Dermis blood vessel endothelial cell (primary cell): ENCODE measurements at regions not wholly inside any gene's neighbourhood (a gene's known extent, or its start where the extent isn't known, plus 50 kb on each side); places are given as distances from the start of the nearest gene placed in this dataset.

Experiments used
- DNase-seq: peaks from one replicate; pipeline ENCODE4 v3.0.0; 2010

DNA sequence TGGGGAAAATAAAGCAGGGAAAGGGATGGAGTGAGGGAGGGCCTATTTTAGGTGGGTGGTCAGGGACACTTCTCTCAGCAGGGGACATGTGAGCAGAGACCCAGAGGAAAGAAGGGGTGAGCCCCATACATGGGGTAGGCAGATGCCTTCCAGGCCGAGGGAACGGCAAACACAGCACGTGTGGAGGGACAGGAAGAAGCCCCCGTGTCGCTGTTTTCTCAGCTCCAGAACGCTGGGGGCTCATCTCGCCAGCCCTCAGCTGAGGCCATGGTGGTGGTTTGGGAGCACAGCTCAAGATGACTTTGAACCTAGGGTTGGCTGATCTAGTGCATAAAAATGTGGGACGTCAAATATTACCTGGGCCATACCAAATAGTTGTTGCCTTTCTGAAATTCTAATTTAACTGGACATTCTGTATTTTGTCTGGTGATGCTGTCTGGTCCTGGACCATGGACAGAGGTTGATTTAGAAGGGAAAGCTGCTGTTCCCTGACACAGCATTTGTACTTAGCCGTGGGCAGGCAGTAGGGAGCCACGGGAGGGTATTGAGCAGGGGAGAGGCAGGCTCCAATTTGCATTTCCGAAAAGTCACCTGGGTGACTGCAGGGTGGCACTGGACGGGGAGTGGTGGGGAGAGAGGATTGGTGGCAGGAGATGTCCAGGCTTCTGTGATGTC, 53.1 kb upstream of the RUNX3 start:
- DNase-seq: no peak

DNA sequence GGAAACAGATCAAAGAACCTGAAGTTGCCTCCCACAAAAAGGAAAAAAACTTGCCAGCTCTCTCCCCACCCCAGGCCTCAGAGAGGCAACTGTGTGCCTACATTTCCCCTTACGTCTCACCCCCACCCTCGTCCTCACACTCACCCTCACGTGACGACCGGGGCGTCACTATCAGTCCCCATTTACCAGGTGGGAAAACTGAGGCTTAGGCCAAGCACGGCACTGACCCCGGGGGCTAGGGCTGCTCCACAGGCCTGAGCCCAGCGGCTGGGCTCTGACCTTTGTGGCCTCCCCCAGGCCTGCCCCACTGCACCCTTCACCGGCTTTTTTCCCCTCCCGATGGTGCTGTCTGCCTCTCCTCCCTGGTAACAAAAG, 51.5 kb upstream of the RUNX3 start:
- DNase-seq: no peak

DNA sequence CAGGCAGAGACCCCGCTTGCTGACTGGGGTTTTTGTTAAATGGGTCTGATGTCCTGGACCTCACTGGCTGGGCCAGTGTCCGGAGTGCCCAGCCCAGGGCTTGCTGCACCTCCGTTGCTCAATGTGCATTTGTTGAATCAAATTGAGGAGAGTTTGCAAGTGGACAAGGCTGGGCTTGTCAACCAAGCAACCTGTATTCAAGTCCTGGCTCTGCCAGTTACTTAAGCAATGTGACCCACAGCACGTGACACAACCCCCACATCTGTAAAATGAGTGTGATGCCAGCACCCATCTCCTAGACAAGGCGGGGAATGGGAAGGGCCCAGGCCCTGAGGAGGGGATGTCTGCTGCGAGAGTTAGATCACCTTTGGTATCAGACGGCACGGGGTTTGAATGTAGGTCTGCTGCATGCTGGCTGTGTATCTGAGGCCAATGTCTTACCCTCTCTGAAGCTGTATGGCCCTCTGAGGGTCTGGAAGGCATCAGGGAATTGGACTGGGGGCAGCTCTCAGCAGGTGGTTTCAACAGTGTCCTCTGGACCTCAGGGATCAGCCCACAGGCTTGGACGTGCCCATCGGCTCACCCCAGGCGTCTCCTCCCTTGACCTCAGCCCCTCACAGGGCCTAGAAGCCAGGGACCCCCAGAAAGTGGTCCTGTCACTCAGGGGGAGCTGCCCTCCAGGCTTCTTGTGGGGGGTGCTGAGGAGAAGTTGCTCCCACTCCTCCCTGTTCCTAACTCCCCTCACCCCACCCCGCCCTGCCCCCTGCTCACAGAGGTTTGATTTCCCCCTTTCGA, 51.0 kb upstream of the RUNX3 start:
- DNase-seq: no peak
